SU-DHL-6 (cell line): ENCODE measurements at regions not wholly inside any gene's neighbourhood (a gene's known extent, or its start where the extent isn't known, plus 50 kb on each side); places are given as distances from the start of the nearest gene placed in this dataset.

Source experiments
- H2AFZ ChIP-seq: fragments of 200-600 bp; sonication (generic); 2 replicates; pipeline ENCODE4 v1.6.1; 2014; ENCODE audit warnings: low read depth, mild to moderate bottlenecking, moderate library complexity, mixed read lengths, antibody characterized with exemption, low read length; ENCODE audit not compliant: severe bottlenecking
- H3F3A ChIP-seq: fragments of 200-600 bp; shearing (Covaris generic); 2 replicates; pipeline ENCODE4 v1.6.0; 2016; ENCODE audit warnings: antibody characterized with exemption, mild to moderate bottlenecking; ENCODE audit not compliant: insufficient read depth
- H3K27ac ChIP-seq: fragments of 200-600 bp; sonication (generic); 2 replicates; pipeline ENCODE4 v1.5.1; 2016; ENCODE audit warnings: low read depth, mild to moderate bottlenecking, low read length, moderate library complexity, mixed read lengths
- H3K27me3 ChIP-seq: fragments of 200-600 bp; sonication (generic), shearing (Covaris generic); 2 replicates; pipeline ENCODE4 v1.6.0; 2014; ENCODE audit warnings: mild to moderate bottlenecking, low read length
- H3K36me3 ChIP-seq: fragments of 200-600 bp; sonication (generic); 2 replicates; pipeline ENCODE4 v1.6.1; 2014; ENCODE audit warnings: mild to moderate bottlenecking, low read length, mixed read lengths
- H3K4me2 ChIP-seq: fragments of 300-600, 200-600 bp; shearing (Covaris generic), sonication (generic); 2 replicates; pipeline ENCODE4 v1.6.0; 2014; ENCODE audit warnings: low read length, low read depth, mild to moderate bottlenecking; ENCODE audit not compliant: poor library complexity, severe bottlenecking
- H3K4me3 ChIP-seq: fragments of 200-600 bp; sonication (generic); 2 replicates; pipeline ENCODE4 v1.5.1; 2014; ENCODE audit warnings: antibody characterized with exemption, low read length, mild to moderate bottlenecking, mixed read lengths; ENCODE audit not compliant: insufficient read depth, poor library complexity, severe bottlenecking
- H3K79me2 ChIP-seq: fragments of 200-600 bp; sonication (generic); 2 replicates; pipeline ENCODE4 v1.6.1; 2014; ENCODE audit warnings: mild to moderate bottlenecking, low read length, moderate library complexity; ENCODE audit not compliant: insufficient read depth
- H3K9ac ChIP-seq: fragments of 200-600 bp; sonication (generic); 2 replicates; pipeline ENCODE4 v1.7.0; 2014; ENCODE audit warnings: mild to moderate bottlenecking, low read length
- H3K9me2 ChIP-seq: fragments of 200-600 bp; sonication (generic); replicated peaks from 2 replicates; pipeline ENCODE4 v1.6.1; 2014; ENCODE audit warnings: low read length; ENCODE audit not compliant: insufficient read depth
- H3K9me3 ChIP-seq: fragments of 200-600 bp; sonication (generic); 2 replicates; pipeline ENCODE4 v1.6.1; 2014; ENCODE audit warnings: low read length, mixed read lengths; ENCODE audit not compliant: insufficient read depth
- H4K20me1 ChIP-seq: fragments of 200-600 bp; sonication (generic); 2 replicates; pipeline ENCODE4 v1.6.1; 2014; ENCODE audit warnings: low read depth, mild to moderate bottlenecking, antibody characterized with exemption, low read length, moderate library complexity, mixed read lengths
- EZH2phosphoT487 ChIP-seq: fragments of 200-600 bp; sonication (generic), shearing (Covaris generic); conservative IDR thresholded peaks from 2 replicates; pipeline ENCODE4 v1.6.1; 2018; ENCODE audit warnings: mild to moderate bottlenecking, antibody characterized with exemption, low read length, moderate library complexity, mixed read lengths
- TF ChIP-seq, protein P1 (sequence below): fragments of 200-600 bp; sonication (generic); IDR thresholded peaks from one replicate; pipeline ENCODE4 v1.5.1; 2017; ENCODE audit warnings: antibody characterized with exemption, mild to moderate bottlenecking, low read length, moderate library complexity; ENCODE audit not compliant: insufficient read depth, poor library complexity, severe bottlenecking

DNA sequence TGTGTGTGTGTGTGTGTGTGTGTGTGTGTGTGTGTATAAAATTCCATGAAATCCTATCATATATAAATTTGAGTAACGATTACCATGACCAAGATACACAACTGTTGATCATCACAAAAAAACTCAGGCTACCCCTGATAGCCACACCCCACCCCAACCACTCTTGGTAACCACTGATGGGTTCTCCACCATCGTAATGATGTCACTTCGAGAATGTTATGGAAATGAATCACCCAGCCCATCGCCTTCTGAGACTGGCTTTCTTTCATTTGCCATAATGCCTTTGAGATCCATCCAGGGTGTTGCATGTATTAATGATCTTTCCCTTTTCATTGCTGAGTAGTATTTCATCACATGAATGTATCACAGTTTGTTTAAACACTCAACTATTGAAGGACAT is 496.0 kb downstream of the MIAT start:
- Histone ChIP-seq H3F3A (no peaks in the 10 kb centered on the region), H3K79me2 (no peaks in the 10 kb centered on the region), H2AFZ (no peak overlapping the region), H3K9ac (no peak overlapping the region), H3K36me3 (no peaks in the 10 kb centered on the region), H3K4me2 (no peak overlapping the region), H3K27me3 (0 out of 2 replicates have a peak, but pooled peaks cover 3% of the 10 kb centered on the region), H4K20me1 (no peaks in the 10 kb centered on the region), H3K9me3 (no peaks in the 10 kb centered on the region), H3K9me2 (no peaks in the 10 kb centered on the region), H3K27ac (no peak overlapping the region), H3K4me3 (no peak overlapping the region)
- TF ChIP-seq EZH2phosphoT487, result no peak
- TF ChIP-seq, protein P1, sequence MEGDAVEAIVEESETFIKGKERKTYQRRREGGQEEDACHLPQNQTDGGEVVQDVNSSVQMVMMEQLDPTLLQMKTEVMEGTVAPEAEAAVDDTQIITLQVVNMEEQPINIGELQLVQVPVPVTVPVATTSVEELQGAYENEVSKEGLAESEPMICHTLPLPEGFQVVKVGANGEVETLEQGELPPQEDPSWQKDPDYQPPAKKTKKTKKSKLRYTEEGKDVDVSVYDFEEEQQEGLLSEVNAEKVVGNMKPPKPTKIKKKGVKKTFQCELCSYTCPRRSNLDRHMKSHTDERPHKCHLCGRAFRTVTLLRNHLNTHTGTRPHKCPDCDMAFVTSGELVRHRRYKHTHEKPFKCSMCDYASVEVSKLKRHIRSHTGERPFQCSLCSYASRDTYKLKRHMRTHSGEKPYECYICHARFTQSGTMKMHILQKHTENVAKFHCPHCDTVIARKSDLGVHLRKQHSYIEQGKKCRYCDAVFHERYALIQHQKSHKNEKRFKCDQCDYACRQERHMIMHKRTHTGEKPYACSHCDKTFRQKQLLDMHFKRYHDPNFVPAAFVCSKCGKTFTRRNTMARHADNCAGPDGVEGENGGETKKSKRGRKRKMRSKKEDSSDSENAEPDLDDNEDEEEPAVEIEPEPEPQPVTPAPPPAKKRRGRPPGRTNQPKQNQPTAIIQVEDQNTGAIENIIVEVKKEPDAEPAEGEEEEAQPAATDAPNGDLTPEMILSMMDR, result no peak

DNA sequence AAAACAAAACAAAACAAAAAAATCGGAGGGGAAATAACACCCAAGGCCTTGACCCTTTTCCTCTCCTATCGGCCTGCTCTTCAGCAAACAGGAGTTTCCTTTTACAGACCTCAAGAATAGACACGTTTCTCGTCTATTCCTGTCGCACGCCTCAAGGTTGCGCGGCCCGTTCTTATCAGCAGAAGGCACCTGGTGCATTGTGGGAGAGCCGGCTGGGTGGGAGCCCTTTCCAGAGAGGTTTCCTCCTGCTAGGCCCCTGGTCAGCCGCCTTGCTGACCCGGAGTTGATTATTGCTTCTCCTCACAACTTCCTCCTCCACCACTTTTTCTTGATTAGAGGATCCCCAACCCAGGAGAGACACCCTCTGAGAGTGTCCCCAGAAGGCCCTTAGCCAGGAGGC is 497.3 kb downstream of the MIAT start:
- no peak overlapping the region for H3K4me2 ChIP-seq
- H3K9me2 ChIP-seq, result no peaks in the 10 kb centered on the region
- no peaks in the 10 kb centered on the region for H4K20me1 ChIP-seq
- no peaks in the 10 kb centered on the region for H3F3A ChIP-seq
- H3K36me3 ChIP-seq, result no peaks in the 10 kb centered on the region
- 0 out of 2 replicates have a peak, but pooled peaks cover 3% of the 10 kb centered on the region for H3K27me3 ChIP-seq
- no peak for TF ChIP-seq EZH2phosphoT487
- TF ChIP-seq, protein P1, result no peak
- H3K27ac ChIP-seq, result no peak overlapping the region
- H2AFZ ChIP-seq, result no peak overlapping the region
- no peak overlapping the region for H3K4me3 ChIP-seq
- no peaks in the 10 kb centered on the region for H3K9me3 ChIP-seq
- no peak overlapping the region for H3K9ac ChIP-seq
- no peaks in the 10 kb centered on the region for H3K79me2 ChIP-seq

DNA sequence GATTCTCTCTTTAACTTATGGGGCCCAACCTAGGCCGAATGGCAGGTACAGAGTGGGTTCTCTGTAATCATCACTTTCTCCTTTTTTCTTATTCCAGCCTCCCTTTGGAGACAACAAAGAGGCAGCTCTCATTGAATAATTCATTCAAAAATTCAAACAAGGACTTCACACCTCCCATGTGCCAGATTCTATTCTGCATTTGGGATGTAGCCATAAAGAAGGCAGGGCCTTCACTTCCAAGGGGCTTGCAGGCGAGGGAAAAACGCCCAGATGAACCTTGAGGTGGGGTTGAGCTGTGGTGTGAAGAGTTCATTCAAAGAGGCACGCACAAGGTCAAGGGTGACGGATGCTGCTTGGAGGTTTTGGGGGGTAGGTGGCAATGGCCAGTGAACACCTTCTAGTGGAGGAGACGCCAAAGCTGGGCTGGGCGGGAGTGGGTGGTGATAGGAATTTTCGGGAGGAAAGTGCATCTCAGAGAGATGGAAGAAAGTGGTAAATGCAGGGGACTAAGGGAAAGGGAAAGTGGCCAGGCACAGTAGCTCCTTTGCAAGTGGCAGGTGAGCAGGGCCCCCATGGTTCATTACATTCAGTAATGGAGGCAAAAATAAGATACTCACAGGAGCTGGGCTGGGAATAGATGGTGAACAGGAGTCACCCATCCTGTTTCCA is 499.6 kb downstream of the MIAT start:
- Histone ChIP-seq H3K4me2 (no peak overlapping the region), H4K20me1 (no peaks in the 10 kb centered on the region), H3K27me3 (0 out of 2 replicates have a peak, but pooled peaks cover 2% of the 10 kb centered on the region), H3K9me2 (no peaks in the 10 kb centered on the region), H3K9ac (no peak overlapping the region), H3K4me3 (no peak overlapping the region), H3F3A (no peaks in the 10 kb centered on the region), H3K9me3 (no peaks in the 10 kb centered on the region), H2AFZ (no peak overlapping the region), H3K79me2 (no peaks in the 10 kb centered on the region), H3K36me3 (no peaks in the 10 kb centered on the region), H3K27ac (no peak overlapping the region)
- TF ChIP-seq, protein P1, result no peak
- no peak for TF ChIP-seq EZH2phosphoT487
